Hippocampal formation (tissue), 2 donors: ENCODE measurements at regions not wholly inside any gene's neighbourhood (a gene's known extent, or its start where the extent isn't known, plus 50 kb on each side); places are given as distances from the start of the nearest gene placed in this dataset.
"Not testable (repeated sequence)": the region's sequence is repeated elsewhere in the genome, so short reads cannot be mapped to it uniquely, and the experiment has no call there.

Source experiments
- DNase-seq, 2 donors: peaks; one replicate each; lab custom pipeline; 2025; lab: John Stamatoyannopoulos, UW

DNA sequence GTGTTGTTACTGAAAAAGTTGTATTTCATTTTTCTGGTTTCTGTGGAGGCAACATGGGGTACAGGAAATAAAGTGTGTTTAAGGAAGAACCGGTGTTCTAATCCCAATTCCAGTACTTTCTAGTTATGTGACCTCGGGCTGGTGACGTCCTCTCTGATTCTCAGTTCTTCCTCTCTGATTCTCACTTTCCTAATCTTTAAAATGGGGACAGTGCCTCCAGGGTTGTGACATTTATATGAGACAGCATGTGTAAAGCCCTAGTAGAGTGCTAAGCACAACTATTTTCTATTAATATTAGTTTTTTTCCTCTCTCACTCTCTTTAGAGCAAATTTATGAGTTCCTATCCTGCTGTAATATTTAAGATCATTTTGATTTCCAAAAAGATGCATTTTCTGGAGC lies 50.9 kb upstream of the PTPDC1 start:
- no peak for DNase-seq

GRCh38 chr9:94031946-94032345 lies 52.3 kb upstream of the PTPDC1 start:
- no peak for DNase-seq

DNA sequence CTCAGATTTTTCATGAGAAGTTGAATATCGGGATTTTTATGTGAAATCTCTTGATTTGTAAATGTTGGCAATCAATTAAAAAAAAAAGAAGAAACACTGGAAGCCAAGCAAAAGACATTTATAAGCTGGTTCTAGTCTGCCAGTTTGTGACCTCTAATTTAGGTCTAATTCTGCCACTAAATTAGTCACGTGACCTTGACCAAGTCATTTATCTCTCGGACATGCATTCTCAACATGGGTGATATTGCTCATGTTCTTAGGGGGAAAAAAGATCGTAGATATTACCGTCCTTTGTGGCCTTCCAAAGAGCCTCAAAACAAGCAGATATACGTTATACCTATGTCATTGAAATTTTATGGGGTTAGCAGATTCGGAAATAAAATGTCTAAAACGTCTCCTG lies 52.9 kb upstream of the PTPDC1 start:
- DNase-seq: no peak

DNA sequence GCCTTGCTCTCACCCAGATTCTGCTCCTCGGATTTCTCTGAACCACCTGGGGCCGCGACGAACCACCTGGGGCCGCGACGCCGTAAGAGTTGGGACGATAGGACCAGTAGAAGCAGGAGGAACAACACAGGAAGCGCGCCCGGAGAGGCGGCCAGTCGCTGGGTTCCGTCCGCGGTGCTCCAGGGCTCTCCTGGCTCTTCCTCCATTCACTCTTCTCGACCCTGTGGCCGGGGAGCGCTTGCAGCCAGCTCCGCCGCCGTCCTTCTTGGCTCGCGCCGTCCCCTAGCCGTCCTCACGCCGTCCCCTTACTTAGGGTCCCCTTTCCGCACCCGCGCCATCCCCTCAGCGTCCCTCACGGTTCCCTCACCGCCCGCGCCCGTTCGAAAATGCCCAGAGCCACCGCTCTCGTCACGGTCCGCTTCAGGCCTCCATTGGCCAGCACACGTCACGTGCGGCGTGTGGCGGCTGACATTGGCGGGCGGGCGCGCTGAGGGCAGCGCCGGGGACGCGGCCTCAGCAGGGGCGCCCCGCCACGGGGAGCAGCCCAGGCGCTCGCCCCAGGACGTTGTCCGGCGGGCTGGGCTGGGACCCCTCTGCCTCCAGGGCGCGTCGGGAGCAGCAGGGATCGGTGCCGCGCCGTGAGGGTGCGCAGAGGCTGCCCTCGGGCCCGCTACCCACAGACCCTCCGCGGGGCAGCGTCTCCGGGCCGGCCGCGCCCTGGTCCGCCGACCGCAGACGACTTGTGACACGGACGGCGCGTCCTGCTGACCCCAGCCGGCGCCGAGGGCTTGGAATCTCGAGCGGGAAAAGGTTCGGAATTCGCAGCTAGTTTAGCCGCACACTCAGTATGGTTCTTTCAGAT lies 53.7 kb upstream of the PTPDC1 start:
- DNase-seq: peak; percentile 78 to 82

GRCh38 chr9:94029932-94030317 lies 54.3 kb upstream of the PTPDC1 start:
- no peak for DNase-seq

- no peak for DNase-seq
Measured at GRCh38 chr9:94026816-94027215, 57.4 kb upstream of the PTPDC1 start.

DNA sequence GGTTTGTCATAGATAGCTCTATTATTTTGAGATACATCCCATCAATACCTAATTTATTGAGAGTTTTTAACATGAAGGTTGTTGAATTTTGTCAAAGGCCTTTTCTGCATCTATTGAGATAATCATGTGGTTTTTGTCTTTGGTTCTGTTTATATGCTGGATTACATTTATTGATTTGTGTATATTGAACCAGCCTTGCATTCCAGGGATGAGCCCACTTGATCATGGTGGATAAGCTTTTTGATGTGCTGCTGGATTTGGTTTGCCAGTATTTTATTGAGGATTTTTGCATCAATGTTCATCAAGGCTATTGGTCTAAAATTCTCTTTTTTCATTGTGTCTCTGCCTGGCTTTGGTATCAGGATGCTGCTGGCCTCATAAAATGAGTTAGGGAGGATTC lies 61.8 kb upstream of the PTPDC1 start:
- DNase-seq: not testable (repeated sequence)

DNA sequence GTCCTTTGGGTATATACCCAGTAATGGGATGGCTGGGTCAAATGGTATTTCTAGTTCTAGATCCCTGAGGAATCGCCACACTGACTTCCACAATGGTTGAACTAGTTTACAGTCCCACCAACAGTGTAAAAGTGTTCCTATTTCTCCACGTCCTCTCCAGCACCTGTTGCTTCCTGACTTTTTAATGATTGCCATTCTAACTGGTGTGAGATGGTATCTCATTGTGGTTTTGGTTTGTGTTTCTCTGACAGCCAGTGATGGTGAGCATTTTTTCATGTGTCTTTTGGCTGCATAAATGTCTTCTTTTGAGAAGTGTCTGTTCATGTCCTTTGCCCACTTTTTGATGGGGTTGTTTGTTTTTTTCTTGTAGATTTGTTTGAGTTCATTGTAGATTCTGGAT lies 63.4 kb upstream of the PTPDC1 start:
- not testable (repeated sequence) for DNase-seq

DNA sequence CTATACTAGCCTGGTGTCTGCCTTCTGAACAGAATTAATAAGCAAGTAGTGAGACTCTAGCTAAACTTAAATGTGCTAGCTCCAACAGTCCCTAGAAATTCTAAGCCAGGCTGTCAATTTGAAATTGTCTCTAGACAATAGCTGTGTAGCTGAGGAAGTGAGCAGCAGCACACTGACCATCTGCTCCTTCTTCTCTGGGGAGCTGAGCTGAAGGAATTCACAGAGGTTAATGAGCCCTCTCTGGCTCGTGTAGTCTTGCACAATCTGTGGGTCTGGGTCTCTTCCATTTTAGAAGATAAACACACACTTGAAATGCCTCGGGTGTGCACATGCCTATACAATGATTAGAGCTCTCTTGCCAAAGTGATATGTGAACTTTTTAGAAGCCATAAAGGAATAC lies 63.5 kb upstream of the BARX1 start:
- no peak for DNase-seq

GRCh38 chr9:94017939-94018531 lies 62.9 kb upstream of the BARX1 start:
- DNase-seq: no peak

DNA sequence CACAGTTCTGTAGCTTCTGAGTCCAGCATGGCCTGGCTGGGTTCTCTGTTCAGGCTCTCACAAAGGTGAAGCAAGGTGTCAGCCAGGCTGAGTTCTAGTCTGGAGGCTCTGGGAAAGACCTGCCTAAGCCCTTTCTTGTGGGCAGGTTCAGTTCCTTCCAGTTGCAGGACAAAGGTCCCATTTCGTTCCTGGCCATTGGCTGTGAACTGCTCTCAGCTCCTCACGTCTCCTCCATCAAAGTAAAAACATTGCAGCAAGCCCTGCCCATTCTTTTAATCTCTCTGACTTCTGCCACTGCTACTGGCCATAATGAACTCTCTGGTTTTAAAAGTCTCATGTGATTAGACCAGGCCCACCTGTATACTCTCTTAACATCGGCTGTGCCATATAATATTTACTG lies 61.6 kb upstream of the BARX1 start:
- DNase-seq: no peak

GRCh38 chr9:94014920-94015319 lies 59.8 kb upstream of the BARX1 start:
- no peak for DNase-seq

- no peak for DNase-seq
Measured at GRCh38 chr9:94014066-94014654, 59.0 kb upstream of the BARX1 start.

- DNase-seq: no peak
Measured at GRCh38 chr9:94010980-94011533, 55.9 kb upstream of the BARX1 start.

- no peak for DNase-seq
Measured at GRCh38 chr9:94005272-94005901, 50.2 kb upstream of the BARX1 start.
